ENCODE measurements at regions not wholly inside any gene's neighbourhood (a gene's known extent, or its start where the extent isn't known, plus 50 kb on each side); places are given as distances from the start of the nearest gene placed in this dataset.

DNA sequence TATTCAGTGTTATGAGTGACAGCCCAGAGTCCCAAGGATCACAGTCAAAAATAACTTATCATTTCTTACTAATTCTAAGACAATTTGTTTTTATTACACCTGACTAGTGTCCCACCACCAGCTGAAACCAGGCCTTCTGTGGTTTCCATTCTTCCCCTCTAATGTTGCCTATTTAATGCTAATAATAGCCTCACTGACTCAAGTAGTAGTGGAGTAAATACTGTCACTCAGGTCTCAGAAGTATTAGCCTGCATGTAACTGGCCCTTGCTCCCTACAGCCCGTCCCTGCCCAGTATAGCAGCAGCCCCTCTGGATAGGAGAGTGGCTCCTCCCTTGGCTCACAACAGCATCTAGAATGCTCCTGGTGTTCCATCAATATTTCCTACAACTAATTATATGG is 665.5 kb downstream of the NTRK3 start:
- intact Hi-C loops (cut with DNase I, micrococcal nuclease): no loop called here

DNA sequence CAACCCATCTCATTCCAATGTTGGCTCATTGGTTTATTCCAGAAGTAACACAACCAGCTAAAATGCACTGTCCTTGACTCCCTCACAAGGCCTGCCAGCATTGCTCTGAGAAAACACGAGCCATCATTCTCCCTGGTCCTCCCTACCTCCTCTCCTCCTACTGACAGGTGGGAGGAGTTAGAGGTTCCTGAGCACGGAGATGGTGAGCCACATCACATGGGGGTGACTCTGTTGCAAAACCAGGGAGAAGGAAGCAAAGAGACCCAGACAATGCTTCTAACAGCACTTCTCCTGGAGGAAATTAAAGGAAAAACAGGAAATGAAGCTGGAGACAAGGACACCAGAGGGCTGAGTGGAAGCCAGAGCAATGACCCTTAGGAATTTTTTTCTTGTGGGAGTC is 667.4 kb downstream of the NTRK3 start:
- Histone ChIP-seq H3K9me3 (no peaks in the 10 kb centered on the region), H3K36me3 (ENCODE audit: low read depth) (no peaks in the 10 kb centered on the region), H3K4me1 (ENCODE audit: low read depth) (no peaks in the 10 kb centered on the region), H3K4me3 (no peak overlapping the region)
- DNase-seq: no peak
- no peak for ATAC-seq
- TF ChIP-seq, protein P1, sequence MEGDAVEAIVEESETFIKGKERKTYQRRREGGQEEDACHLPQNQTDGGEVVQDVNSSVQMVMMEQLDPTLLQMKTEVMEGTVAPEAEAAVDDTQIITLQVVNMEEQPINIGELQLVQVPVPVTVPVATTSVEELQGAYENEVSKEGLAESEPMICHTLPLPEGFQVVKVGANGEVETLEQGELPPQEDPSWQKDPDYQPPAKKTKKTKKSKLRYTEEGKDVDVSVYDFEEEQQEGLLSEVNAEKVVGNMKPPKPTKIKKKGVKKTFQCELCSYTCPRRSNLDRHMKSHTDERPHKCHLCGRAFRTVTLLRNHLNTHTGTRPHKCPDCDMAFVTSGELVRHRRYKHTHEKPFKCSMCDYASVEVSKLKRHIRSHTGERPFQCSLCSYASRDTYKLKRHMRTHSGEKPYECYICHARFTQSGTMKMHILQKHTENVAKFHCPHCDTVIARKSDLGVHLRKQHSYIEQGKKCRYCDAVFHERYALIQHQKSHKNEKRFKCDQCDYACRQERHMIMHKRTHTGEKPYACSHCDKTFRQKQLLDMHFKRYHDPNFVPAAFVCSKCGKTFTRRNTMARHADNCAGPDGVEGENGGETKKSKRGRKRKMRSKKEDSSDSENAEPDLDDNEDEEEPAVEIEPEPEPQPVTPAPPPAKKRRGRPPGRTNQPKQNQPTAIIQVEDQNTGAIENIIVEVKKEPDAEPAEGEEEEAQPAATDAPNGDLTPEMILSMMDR (IDR thresholded peaks at IDR 0.05): no peak
- intact Hi-C loops (cut with DNase I, micrococcal nuclease): no loop called here

More for the DNA sequence above, 665.5 kb downstream of the NTRK3 start:
- Histone ChIP-seq H3K4me1 (ENCODE audit: low read depth) (no peaks in the 10 kb centered on the region), H3K4me3 (no peak overlapping the region), H3K9me3 (no peaks in the 10 kb centered on the region), H3K36me3 (ENCODE audit: low read depth) (no peaks in the 10 kb centered on the region)
- TF ChIP-seq, protein P1 (IDR thresholded peaks at IDR 0.05): no peak
- DNase-seq: no peak
- ATAC-seq: no peak

DNA sequence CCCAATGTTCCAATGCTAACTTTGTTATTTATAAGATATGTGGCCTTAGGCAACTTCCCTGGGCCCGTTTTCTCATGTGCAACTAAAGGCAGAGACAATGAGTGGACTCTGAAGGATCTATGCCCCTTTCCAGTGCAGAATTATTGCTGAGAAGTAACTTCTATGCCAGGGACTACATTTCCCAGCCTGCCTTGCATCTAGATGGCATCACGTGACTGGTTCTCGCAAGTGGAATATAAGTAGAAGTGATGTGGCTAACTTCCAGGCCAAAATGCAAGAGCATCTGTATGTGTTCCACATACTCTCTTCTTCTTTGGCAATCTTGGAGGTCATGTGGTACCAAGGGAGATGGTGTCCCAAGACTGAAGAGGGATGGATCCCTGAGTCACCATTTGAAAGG is 674.4 kb downstream of the NTRK3 start:
- no peak for ATAC-seq
- intact Hi-C loops (cut with DNase I, micrococcal nuclease): no loop called here
- H3K36me3 ChIP-seq (ENCODE audit: low read depth): no peaks in the 10 kb centered on the region
- no peak overlapping the region for H3K4me3 ChIP-seq
- DNase-seq: no peak
- H3K4me1 ChIP-seq (ENCODE audit: low read depth): no peaks in the 10 kb centered on the region
- H3K9me3 ChIP-seq: no peaks in the 10 kb centered on the region
- TF ChIP-seq, protein P1 (IDR thresholded peaks at IDR 0.05): no peak

DNA sequence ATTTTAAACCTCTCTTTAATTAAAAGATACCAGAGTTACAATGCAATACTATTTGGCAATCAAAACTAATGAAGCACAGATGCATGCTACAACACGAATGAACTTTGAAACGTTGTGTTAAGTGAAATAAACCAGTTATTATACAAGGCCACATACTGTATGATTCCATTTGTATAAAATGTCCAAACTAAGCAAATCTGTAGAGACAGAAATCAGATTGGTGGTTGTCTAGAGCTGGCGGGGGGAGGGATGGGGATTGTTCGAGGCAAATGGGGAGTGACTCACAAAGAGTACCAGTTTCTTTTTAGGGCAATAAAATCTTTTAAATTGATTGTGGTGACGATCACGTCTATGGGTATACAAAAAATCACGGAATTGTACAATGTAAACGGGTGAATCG is 677.0 kb downstream of the NTRK3 start:
- Histone ChIP-seq H3K4me3 (no peak overlapping the region), H3K9me3 (no peaks in the 10 kb centered on the region), H3K36me3 (ENCODE audit: low read depth) (no peaks in the 10 kb centered on the region), H3K4me1 (ENCODE audit: low read depth) (no peaks in the 10 kb centered on the region)
- TF ChIP-seq, protein P1 (IDR thresholded peaks at IDR 0.05): no peak
- DNase-seq (no peak), ATAC-seq (no peak)
- intact Hi-C loops (cut with DNase I, micrococcal nuclease): no loop called here

DNA sequence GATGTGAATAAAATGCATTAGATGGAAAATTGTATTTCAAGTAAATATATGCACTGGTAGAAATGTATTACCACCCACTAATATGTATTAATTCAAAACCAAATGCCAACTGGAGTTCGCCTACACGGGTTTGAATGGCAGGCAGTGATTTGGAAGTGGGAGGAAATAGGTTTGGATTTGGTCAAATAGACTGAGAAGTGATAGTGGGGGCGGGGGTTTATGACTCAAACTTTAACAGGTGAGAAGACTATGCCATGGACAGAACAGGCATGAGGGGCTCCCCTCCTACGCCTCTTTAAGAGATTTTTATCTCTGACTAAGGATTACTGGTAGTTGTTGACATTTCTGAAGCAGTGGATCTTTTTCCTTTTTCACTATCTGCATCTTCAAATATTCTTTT is 677.8 kb downstream of the NTRK3 start:
- no peak for ATAC-seq
- DNase-seq: no peak
- intact Hi-C loops (cut with DNase I, micrococcal nuclease): no loop called here
- H3K36me3 ChIP-seq (ENCODE audit: low read depth): no peaks in the 10 kb centered on the region
- no peaks in the 10 kb centered on the region for H3K9me3 ChIP-seq
- TF ChIP-seq, protein P1 (IDR thresholded peaks at IDR 0.05): no peak
- H3K4me3 ChIP-seq: no peak overlapping the region
- H3K4me1 ChIP-seq (ENCODE audit: low read depth): no peaks in the 10 kb centered on the region

DNA sequence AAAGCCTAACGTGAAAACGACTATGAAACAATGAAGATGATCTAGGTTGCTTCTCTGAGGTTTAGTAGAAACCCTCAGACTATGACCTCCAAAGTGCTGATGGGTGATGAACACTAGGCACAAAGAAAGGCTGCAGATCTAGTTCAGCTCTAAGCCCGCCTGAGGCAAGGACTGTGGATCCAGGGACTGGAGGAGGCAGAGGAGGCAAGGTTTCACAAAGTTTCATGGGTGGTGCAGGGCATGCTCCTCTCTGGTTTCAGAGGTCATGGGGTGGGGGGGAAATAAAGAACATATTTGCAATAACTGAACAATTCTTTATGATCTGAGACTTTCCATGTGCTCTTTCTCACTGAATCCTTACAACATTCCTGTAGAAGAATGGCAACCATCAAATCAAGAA is 679.2 kb downstream of the NTRK3 start:
- no peak for DNase-seq
- Histone ChIP-seq H3K36me3 (ENCODE audit: low read depth) (no peaks in the 10 kb centered on the region), H3K9me3 (no peaks in the 10 kb centered on the region), H3K4me3 (no peak overlapping the region), H3K4me1 (ENCODE audit: low read depth) (no peaks in the 10 kb centered on the region)
- intact Hi-C loops (cut with DNase I, micrococcal nuclease): no loop called here
- ATAC-seq: no peak
- TF ChIP-seq, protein P1 (IDR thresholded peaks at IDR 0.05): no peak

Measured in mucosa of descending colon (tissue), 3 donors.